ENCODE measurements at regions not wholly inside any gene's neighbourhood (a gene's known extent, or its start where the extent isn't known, plus 50 kb on each side); places are given as distances from the start of the nearest gene placed in this dataset.

GRCh38 chr4:144442713-144443112, 203.2 kb upstream of the HHIP start:
- no peaks in the 10 kb centered on the region; the same call in 1 of the 2 replicates for H3K9me3 ChIP-seq
- H3K4me3 ChIP-seq (ENCODE audit: low read depth, low read length) = no peak overlapping the region
- no peaks in the 10 kb centered on the region for H3K36me3 ChIP-seq
- no peaks in the 10 kb centered on the region for H3K27me3 ChIP-seq
- no peak for DNase-seq
- no peaks in the 10 kb centered on the region for H3K4me1 ChIP-seq
- no peak for TF ChIP-seq CTCF (IDR thresholded peaks at IDR 0.05; ENCODE audit: low read depth, low read length)

GRCh38 chr4:144449611-144450010, 196.3 kb upstream of the HHIP start:
- Histone ChIP-seq H3K4me3 (ENCODE audit: low read depth, low read length) (no peak overlapping the region), H3K36me3 (no peaks in the 10 kb centered on the region), H3K27me3 (no peaks in the 10 kb centered on the region), H3K9me3 (no peaks in the 10 kb centered on the region), H3K4me1 (no peaks in the 10 kb centered on the region)
- no peak for TF ChIP-seq CTCF (IDR thresholded peaks at IDR 0.05; ENCODE audit: low read depth, low read length)
- DNase-seq = no peak

- no peak for DNase-seq
- no peaks in the 10 kb centered on the region for H3K36me3 ChIP-seq
- H3K4me1 ChIP-seq = no peaks in the 10 kb centered on the region
- no peak for TF ChIP-seq CTCF (IDR thresholded peaks at IDR 0.05; ENCODE audit: low read depth, low read length)
- H3K9me3 ChIP-seq = no peaks in the 10 kb centered on the region
- H3K27me3 ChIP-seq = no peaks in the 10 kb centered on the region
- H3K4me3 ChIP-seq (ENCODE audit: low read depth, low read length) = no peak overlapping the region
These were observed 195.4 kb upstream of the HHIP start for GRCh38 chr4:144450526-144450925.

- TF ChIP-seq CTCF (IDR thresholded peaks at IDR 0.05; ENCODE audit: low read depth, low read length) = no peak
- no peak for DNase-seq
- H3K4me1 ChIP-seq = no peaks in the 10 kb centered on the region
- H3K27me3 ChIP-seq = no peaks in the 10 kb centered on the region
- H3K36me3 ChIP-seq = no peaks in the 10 kb centered on the region
- H3K4me3 ChIP-seq (ENCODE audit: low read depth, low read length) = no peak overlapping the region
- no peaks in the 10 kb centered on the region for H3K9me3 ChIP-seq
These were observed 194.0 kb upstream of the HHIP start for GRCh38 chr4:144451766-144452450.

- H3K36me3 ChIP-seq = no peaks in the 10 kb centered on the region
- no peaks in the 10 kb centered on the region for H3K9me3 ChIP-seq
- no peaks in the 10 kb centered on the region for H3K4me1 ChIP-seq
- no peaks in the 10 kb centered on the region for H3K27me3 ChIP-seq
- DNase-seq = no peak
- no peak for TF ChIP-seq CTCF (IDR thresholded peaks at IDR 0.05; ENCODE audit: low read depth, low read length)
- no peak overlapping the region for H3K4me3 ChIP-seq (ENCODE audit: low read depth, low read length)
These were observed 189.8 kb upstream of the HHIP start for GRCh38 chr4:144456196-144456595.

GRCh38 chr4:144461906-144462305, 184.1 kb upstream of the HHIP start:
- H3K4me3 ChIP-seq (ENCODE audit: low read depth, low read length) = no peak overlapping the region
- DNase-seq = no peak
- H3K36me3 ChIP-seq = no peaks in the 10 kb centered on the region
- H3K4me1 ChIP-seq = no peaks in the 10 kb centered on the region
- H3K9me3 ChIP-seq = no peaks in the 10 kb centered on the region
- TF ChIP-seq CTCF (IDR thresholded peaks at IDR 0.05; ENCODE audit: low read depth, low read length) = no peak
- no peaks in the 10 kb centered on the region for H3K27me3 ChIP-seq

Measured in BE2C (cell line).